DMS114 treated with DMSO at 0.1 percent for 48 hours (cell line): ENCODE measurements at regions not wholly inside any gene's neighbourhood (a gene's known extent, or its start where the extent isn't known, plus 50 kb on each side); places are given as distances from the start of the nearest gene placed in this dataset.

Experiments
- DNase-seq: peaks from one replicate; lab custom pipeline; 2025; ENCODE audit not compliant: unreplicated experiment; lab: John Stamatoyannopoulos, UW

- DNase-seq: no peak
Measured at GRCh38 chrX:39384996-39385395, 583.7 kb downstream of the MID1IP1 start.

GRCh38 chrX:39388730-39389129 is 587.5 kb downstream of the MID1IP1 start:
- no peak for DNase-seq

GRCh38 chrX:39396358-39396995 is 595.2 kb downstream of the MID1IP1 start:
- no peak for DNase-seq

- DNase-seq: no peak
Measured at GRCh38 chrX:39397561-39398199, 596.4 kb downstream of the MID1IP1 start.

- no peak for DNase-seq
Measured at GRCh38 chrX:39398215-39398962, 597.1 kb downstream of the MID1IP1 start.

- no peak for DNase-seq
Measured at GRCh38 chrX:39398963-39399261, 597.7 kb downstream of the MID1IP1 start.

- no peak for DNase-seq
Measured at GRCh38 chrX:39399387-39399786, 598.1 kb downstream of the MID1IP1 start.

- DNase-seq: no peak
Measured at GRCh38 chrX:39401483-39402110, 600.3 kb downstream of the MID1IP1 start.

GRCh38 chrX:39402158-39402557 is 600.9 kb downstream of the MID1IP1 start:
- no peak for DNase-seq

GRCh38 chrX:39406799-39407198 is 605.5 kb downstream of the MID1IP1 start:
- no peak for DNase-seq

- DNase-seq: no peak
Measured at GRCh38 chrX:39409246-39409917, 608.1 kb downstream of the MID1IP1 start.

- DNase-seq: no peak
Measured at GRCh38 chrX:39414290-39414854, 613.1 kb downstream of the MID1IP1 start.

GRCh38 chrX:39416547-39417260 is 615.4 kb downstream of the MID1IP1 start:
- DNase-seq: no peak

GRCh38 chrX:39418254-39418704 is 617.0 kb downstream of the MID1IP1 start:
- DNase-seq: no peak

- DNase-seq: no peak
Measured at GRCh38 chrX:39418731-39419638, 617.7 kb downstream of the MID1IP1 start.

- DNase-seq: no peak
Measured at GRCh38 chrX:39421006-39421405, 619.7 kb downstream of the MID1IP1 start.

- no peak for DNase-seq
Measured at GRCh38 chrX:39425124-39425806, 624.0 kb downstream of the MID1IP1 start.

- no peak for DNase-seq
Measured at GRCh38 chrX:39426101-39426500, 624.8 kb downstream of the MID1IP1 start.

GRCh38 chrX:39427492-39427891 is 626.2 kb downstream of the MID1IP1 start:
- no peak for DNase-seq
